Effector CD4-positive, alpha-beta T cell (primary cell): ENCODE measurements at regions not wholly inside any gene's neighbourhood (a gene's known extent, or its start where the extent isn't known, plus 50 kb on each side); places are given as distances from the start of the nearest gene placed in this dataset.
"Not testable (repeated sequence)": the region's sequence is repeated elsewhere in the genome, so short reads cannot be mapped to it uniquely, and the experiment has no call there.

Experiments used
- DNase-seq: peaks from one replicate; pipeline ENCODE4 v3.0.0-alpha.2; 2020

GRCh38 chr7:85710960-85711359, 524.1 kb upstream of the SEMA3D start:
- no peak for DNase-seq

- DNase-seq = no peak
These were observed 521.4 kb upstream of the SEMA3D start for GRCh38 chr7:85708221-85708620.

- no peak for DNase-seq
These were observed 518.2 kb upstream of the SEMA3D start for GRCh38 chr7:85705076-85705475.

- DNase-seq = no peak
These were observed 516.6 kb upstream of the SEMA3D start for GRCh38 chr7:85703251-85704010.

GRCh38 chr7:85702348-85702747, 515.5 kb upstream of the SEMA3D start:
- DNase-seq = no peak

- no peak for DNase-seq
These were observed 512.6 kb upstream of the SEMA3D start for GRCh38 chr7:85699482-85699881.

GRCh38 chr7:85695533-85695932, 508.7 kb upstream of the SEMA3D start:
- no peak for DNase-seq

GRCh38 chr7:85695041-85695440, 508.2 kb upstream of the SEMA3D start:
- no peak for DNase-seq

GRCh38 chr7:85693326-85693725, 506.5 kb upstream of the SEMA3D start:
- DNase-seq = no peak

GRCh38 chr7:85688712-85689111, 501.9 kb upstream of the SEMA3D start:
- DNase-seq = no peak

- no peak for DNase-seq
These were observed 499.7 kb upstream of the SEMA3D start for GRCh38 chr7:85686401-85687181.

- no peak for DNase-seq
These were observed 499.0 kb upstream of the SEMA3D start for GRCh38 chr7:85685901-85686300.

- no peak for DNase-seq
These were observed 496.2 kb upstream of the SEMA3D start for GRCh38 chr7:85682833-85683620.

GRCh38 chr7:85681241-85681640, 494.4 kb upstream of the SEMA3D start:
- no peak for DNase-seq

- DNase-seq = not testable (repeated sequence)
These were observed 488.2 kb upstream of the SEMA3D start for GRCh38 chr7:85675093-85675492.

- no peak for DNase-seq
These were observed 487.0 kb upstream of the SEMA3D start for GRCh38 chr7:85673876-85674275.

GRCh38 chr7:85669225-85669624, 482.4 kb upstream of the SEMA3D start:
- DNase-seq = no peak

GRCh38 chr7:85664341-85664740, 477.5 kb upstream of the SEMA3D start:
- no peak for DNase-seq

- DNase-seq = no peak
These were observed 472.5 kb upstream of the SEMA3D start for GRCh38 chr7:85659364-85659763.

- no peak for DNase-seq
These were observed 468.4 kb upstream of the SEMA3D start for GRCh38 chr7:85655252-85655651.

- no peak for DNase-seq
These were observed 457.4 kb upstream of the SEMA3D start for GRCh38 chr7:85644272-85644671.

- no peak for DNase-seq
These were observed 454.5 kb upstream of the SEMA3D start for GRCh38 chr7:85641331-85641730.

- DNase-seq = no peak
These were observed 451.5 kb upstream of the SEMA3D start for GRCh38 chr7:85638394-85638793.

GRCh38 chr7:85634951-85635350, 448.1 kb upstream of the SEMA3D start:
- DNase-seq = no peak
